ENCODE measurements at regions not wholly inside any gene's neighbourhood (a gene's known extent, or its start where the extent isn't known, plus 50 kb on each side); places are given as distances from the start of the nearest gene placed in this dataset.

GRCh38 chr1:90505806-90506205 is 211.3 kb downstream of the BARHL2 start:
- no peak for TF ChIP-seq CTCF (IDR thresholded peaks at IDR 0.05)
- no peak for TF ChIP-seq EP300 (IDR thresholded peaks at IDR 0.05; ENCODE audit: low read depth)

All from transverse colon (tissue), 3 donors.